ENCODE measurements at regions not wholly inside any gene's neighbourhood (a gene's known extent, or its start where the extent isn't known, plus 50 kb on each side); places are given as distances from the start of the nearest gene placed in this dataset.
A peak's percentile ranks its signal among the peaks of the same experiment; 100 is the strongest.

DNA sequence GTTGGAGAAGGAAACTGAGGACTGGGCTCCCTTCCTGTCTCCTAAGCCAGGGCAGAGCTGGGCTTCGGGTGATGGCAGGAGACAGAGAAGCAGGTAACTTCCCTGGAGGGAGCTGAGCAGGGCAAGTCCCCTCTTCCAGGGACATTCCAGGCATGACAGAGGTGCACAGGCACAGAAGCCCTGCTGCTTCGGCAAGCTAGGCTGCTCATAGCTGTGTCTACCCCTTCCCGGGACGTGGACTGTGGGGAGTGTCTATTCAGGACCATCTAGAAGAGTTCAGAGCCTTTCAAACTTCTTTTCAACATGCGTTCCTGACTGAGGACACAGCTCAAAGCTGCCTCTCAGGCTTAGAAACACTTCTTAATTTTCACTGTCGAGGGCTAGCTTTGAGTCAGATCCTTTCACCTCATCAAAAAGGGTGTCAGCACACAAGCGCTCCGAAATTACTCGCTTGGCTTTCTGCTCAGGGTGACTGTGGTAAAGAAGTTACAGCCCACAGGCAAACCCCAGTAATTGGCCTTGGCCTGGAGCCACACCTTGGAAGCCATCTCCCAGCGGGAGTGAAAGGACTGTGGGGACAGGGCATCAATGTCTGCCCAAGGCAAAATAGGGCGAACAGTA, 63.7 kb upstream of the STEAP1B start:
- FAIRE-seq, result no peak

More for the DNA sequence above, 63.7 kb upstream of the STEAP1B start:
- peak overlapping the region; percentile 15 to 71; a peak in 2 of 4 replicates for H3K4me2 ChIP-seq (ENCODE audit: insufficient read depth in 1 of 2, low read depth in 2 of 2, low read length in 2 of 2)
- peak overlapping the region; percentile 81; the same call in 1 of the 2 replicates for H4K8ac ChIP-seq (ENCODE audit: extremely low read depth, insufficient read depth, low read length)
- no peaks in the 10 kb centered on the region for H3K27me3 ChIP-seq (replicated peaks in 1 of 4; ENCODE audit: control insufficient read depth in 3 of 4, extremely low read depth in 1 of 4, insufficient read depth in 3 of 4, low read length in 3 of 4)
- DNase-seq (ENCODE audit: low read depth in 1 of 2, low spot score in 2 of 2), result no peak
- H3K4me1 ChIP-seq (replicated peaks in 1 of 4; ENCODE audit: control insufficient read depth in 3 of 4, insufficient read depth in 4 of 4, low read length in 3 of 4), result peaks cover 9 to 35% (median 27%) of the 10 kb centered on the region in 4 experiments
- no peak overlapping the region for H3K27ac ChIP-seq (ENCODE audit: low read depth, low read length)
- POLR2A ChIA-PET (ENCODE audit: partially characterized antibody), result interaction anchor here (0.8 to 5.1 kb wide), 4 partner anchors 9 to 293 kb away, joined by 3 to 52 read pairs (median 4); partner anchors contain the start of gene IL6
- H2BK120ac ChIP-seq (replicated peaks; ENCODE audit: low read depth, low read length), result peak overlapping the region; percentile 69
- no peak overlapping the region for H3K14ac ChIP-seq (ENCODE audit: insufficient read length)
- H3K9ac ChIP-seq (replicated peaks in 1 of 4; ENCODE audit: extremely low read depth in 1 of 4, low read depth in 3 of 4, low read length in 3 of 4), result no peak overlapping the region
- peak overlapping the region; percentile 17 for H3K4ac ChIP-seq (replicated peaks; ENCODE audit: insufficient read length, low read depth, low read length)
- peak overlapping the region; percentile 85 for H2BK12ac ChIP-seq (ENCODE audit: low read depth, low read length)
- no peaks in the 10 kb centered on the region for H3K9me3 ChIP-seq (ENCODE audit: insufficient read depth in 2 of 2, low read depth in 1 of 2, low read length in 1 of 2)
- H4K20me1 ChIP-seq (replicated peaks in 1 of 2; ENCODE audit: control insufficient read depth in 1 of 2, insufficient read depth in 2 of 2, low read length in 2 of 2), result no peaks in the 10 kb centered on the region
- H3K79me2 ChIP-seq (ENCODE audit: control insufficient read depth in 1 of 2, insufficient read depth in 2 of 2, low read length in 2 of 2), result no peaks in the 10 kb centered on the region
- peak overlapping the region; percentile 33 for H3K18ac ChIP-seq (ENCODE audit: extremely low read depth, low read length)
- H4K91ac ChIP-seq (replicated peaks; ENCODE audit: insufficient read length, low read length), result peak overlapping the region; percentile 49
- no peak overlapping the region for H4K5ac ChIP-seq (ENCODE audit: insufficient read length, low read depth, low read length)
- H3K79me1 ChIP-seq (ENCODE audit: low read depth, low read length), result no peaks in the 10 kb centered on the region; the same call in 1 of the 2 replicates
- no peaks in the 10 kb centered on the region for H3K36me3 ChIP-seq (ENCODE audit: control insufficient read depth in 2 of 4, insufficient read depth in 4 of 4, low read length in 3 of 4)
- TF ChIP-seq TEAD4 (IDR thresholded peaks at IDR 0.05; ENCODE audit: low read depth, low read length), result peak; percentile 70
- no peak for TF ChIP-seq KDM1A (IDR thresholded peaks at IDR 0.05; ENCODE audit: borderline replicate concordance, low read length)
- CTCF ChIA-PET (ENCODE audit: partially characterized antibody), result interaction anchor here (0.6 to 9.0 kb wide), 10 partner anchors 10 to 558 kb away, joined by 3 to 385 read pairs (median 7); partner anchors contain the start of gene IL6
- H2AK5ac ChIP-seq (ENCODE audit: low read depth, low read length), result peak overlapping the region; percentile 30; the same call in 1 of the 2 replicates
- 80% methylated on average over 11 of the region's 11 CpGs; no CpG with 5 or more reads in 1 of the 2 experiments for WGBS, 2 experiments (ENCODE audit: extremely low coverage in 1 of 2, insufficient coverage in 1 of 2, insufficient read length in 1 of 2, insufficient replicate concordance in 2 of 2, low coverage in 1 of 2, low lambda C conversion rate in 2 of 2, missing lambda C conversion rate in 1 of 2)
- H3K56ac ChIP-seq (replicated peaks; ENCODE audit: insufficient read length, low read depth, low read length), result no peak overlapping the region
- peak overlapping the region; percentile 77; the same call in 1 of the 2 replicates for H2BK5ac ChIP-seq (ENCODE audit: low read depth, low read length)
- H3K4me3 ChIP-seq (ENCODE audit: extremely low read depth in 1 of 4, insufficient read depth in 2 of 4, low read depth in 3 of 4, low read length in 4 of 4), result no peak overlapping the region
- H2BK15ac ChIP-seq (ENCODE audit: low read length), result peak overlapping the region; percentile 76
- H3K23ac ChIP-seq (ENCODE audit: insufficient read length), result no peak overlapping the region
- peak overlapping the region; percentile 7; the same call in 1 of the 2 replicates for H2AFZ ChIP-seq (ENCODE audit: low read length)
- H3K23me2 ChIP-seq (ENCODE audit: low read depth, low read length), result no peaks in the 10 kb centered on the region
- peak overlapping the region; percentile 74 for H2BK20ac ChIP-seq (ENCODE audit: low read length)
